Osteocyte (in vitro differentiated cells): ENCODE measurements at regions not wholly inside any gene's neighbourhood (a gene's known extent, or its start where the extent isn't known, plus 50 kb on each side); places are given as distances from the start of the nearest gene placed in this dataset.

Experiments used
- DNase-seq: peaks from one replicate; pipeline ENCODE4 v3.0.0; 2021; ENCODE audit warnings: mixed read lengths; ENCODE audit not compliant: unreplicated experiment; ENCODE audit errors: extremely low spot score
- H3K27ac Mint-ChIP-seq: one replicate; pipeline ENCODE4 v1.8.0; 2021; ENCODE audit warnings: mild to moderate bottlenecking, mixed read lengths; ENCODE audit not compliant: unreplicated experiment
- H3K27me3 Mint-ChIP-seq: one replicate; pipeline ENCODE4 v1.8.0; 2021; ENCODE audit warnings: mixed read lengths; ENCODE audit not compliant: unreplicated experiment
- H3K36me3 Mint-ChIP-seq: one replicate; pipeline ENCODE4 v1.8.0; 2021; ENCODE audit warnings: mixed read lengths; ENCODE audit not compliant: unreplicated experiment
- H3K4me1 Mint-ChIP-seq: one replicate; pipeline ENCODE4 v1.8.0; 2021; ENCODE audit warnings: mixed read lengths; ENCODE audit not compliant: unreplicated experiment
- H3K4me3 Mint-ChIP-seq: one replicate; pipeline ENCODE4 v1.8.0; 2021; ENCODE audit warnings: mild to moderate bottlenecking, moderate library complexity, mixed read lengths; ENCODE audit not compliant: unreplicated experiment
- H3K9me3 Mint-ChIP-seq: one replicate; pipeline ENCODE4 v1.8.0; 2021; ENCODE audit warnings: mixed read lengths; ENCODE audit not compliant: unreplicated experiment
- TF ChIP-seq, protein P1 (sequence below): fragments of 200-600 bp; sonication (generic); IDR thresholded peaks from 2 replicates; pipeline ENCODE4 v1.5.0; 2021; ENCODE audit warnings: antibody characterized with exemption, mild to moderate bottlenecking, moderate library complexity

DNA sequence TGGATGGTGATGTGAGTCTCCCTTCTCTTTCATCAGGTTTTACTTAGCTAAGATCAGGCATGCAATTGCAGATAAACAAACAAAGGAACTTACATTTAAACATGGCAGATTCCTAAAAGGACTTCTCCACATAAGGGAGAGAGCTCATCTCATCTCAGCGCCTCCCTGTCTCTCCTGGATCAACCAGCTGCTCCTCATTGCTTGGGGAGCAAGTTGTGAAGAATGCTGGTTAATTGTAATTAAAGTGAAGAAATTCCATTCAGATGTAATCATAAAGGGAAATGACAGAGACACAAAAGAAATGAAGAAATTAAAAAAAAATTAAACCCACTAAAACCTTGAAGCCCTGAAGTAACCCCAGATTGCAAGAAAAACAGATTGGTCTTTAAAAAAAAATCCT lies 104.4 kb upstream of the DIO2 start:
- H3K27me3 Mint-ChIP-seq: no peaks in the 10 kb centered on the region
- DNase-seq: no peak
- TF ChIP-seq, protein P1, sequence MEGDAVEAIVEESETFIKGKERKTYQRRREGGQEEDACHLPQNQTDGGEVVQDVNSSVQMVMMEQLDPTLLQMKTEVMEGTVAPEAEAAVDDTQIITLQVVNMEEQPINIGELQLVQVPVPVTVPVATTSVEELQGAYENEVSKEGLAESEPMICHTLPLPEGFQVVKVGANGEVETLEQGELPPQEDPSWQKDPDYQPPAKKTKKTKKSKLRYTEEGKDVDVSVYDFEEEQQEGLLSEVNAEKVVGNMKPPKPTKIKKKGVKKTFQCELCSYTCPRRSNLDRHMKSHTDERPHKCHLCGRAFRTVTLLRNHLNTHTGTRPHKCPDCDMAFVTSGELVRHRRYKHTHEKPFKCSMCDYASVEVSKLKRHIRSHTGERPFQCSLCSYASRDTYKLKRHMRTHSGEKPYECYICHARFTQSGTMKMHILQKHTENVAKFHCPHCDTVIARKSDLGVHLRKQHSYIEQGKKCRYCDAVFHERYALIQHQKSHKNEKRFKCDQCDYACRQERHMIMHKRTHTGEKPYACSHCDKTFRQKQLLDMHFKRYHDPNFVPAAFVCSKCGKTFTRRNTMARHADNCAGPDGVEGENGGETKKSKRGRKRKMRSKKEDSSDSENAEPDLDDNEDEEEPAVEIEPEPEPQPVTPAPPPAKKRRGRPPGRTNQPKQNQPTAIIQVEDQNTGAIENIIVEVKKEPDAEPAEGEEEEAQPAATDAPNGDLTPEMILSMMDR: no peak
- no peak overlapping the region for H3K4me3 Mint-ChIP-seq
- H3K4me1 Mint-ChIP-seq: peaks cover 68% of the 10 kb centered on the region
- peaks cover 7% of the 10 kb centered on the region for H3K9me3 Mint-ChIP-seq
- H3K27ac Mint-ChIP-seq: peak overlapping the region; percentile 87
- peaks cover 13% of the 10 kb centered on the region for H3K36me3 Mint-ChIP-seq

GRCh38 chr14:80313806-80314205 lies 102.5 kb upstream of the DIO2 start:
- H3K27ac Mint-ChIP-seq: peak overlapping the region; percentile 98
- no peaks in the 10 kb centered on the region for H3K27me3 Mint-ChIP-seq
- peaks cover 12% of the 10 kb centered on the region for H3K36me3 Mint-ChIP-seq
- H3K9me3 Mint-ChIP-seq: peaks cover 10% of the 10 kb centered on the region
- peaks cover 73% of the 10 kb centered on the region for H3K4me1 Mint-ChIP-seq
- H3K4me3 Mint-ChIP-seq: peak overlapping the region; percentile 36
- DNase-seq: no peak
- TF ChIP-seq, protein P1: no peak

- no peak for DNase-seq
- TF ChIP-seq, protein P1: no peak
- Mint-ChIP-seq H3K4me1 (peaks cover 55% of the 10 kb centered on the region), H3K36me3 (peaks cover 20% of the 10 kb centered on the region), H3K9me3 (peaks cover 19% of the 10 kb centered on the region), H3K27ac (peak overlapping the region; percentile 75), H3K27me3 (no peaks in the 10 kb centered on the region), H3K4me3 (no peak overlapping the region)
These were observed 99.8 kb upstream of the DIO2 start for GRCh38 chr14:80310938-80311750.

DNA sequence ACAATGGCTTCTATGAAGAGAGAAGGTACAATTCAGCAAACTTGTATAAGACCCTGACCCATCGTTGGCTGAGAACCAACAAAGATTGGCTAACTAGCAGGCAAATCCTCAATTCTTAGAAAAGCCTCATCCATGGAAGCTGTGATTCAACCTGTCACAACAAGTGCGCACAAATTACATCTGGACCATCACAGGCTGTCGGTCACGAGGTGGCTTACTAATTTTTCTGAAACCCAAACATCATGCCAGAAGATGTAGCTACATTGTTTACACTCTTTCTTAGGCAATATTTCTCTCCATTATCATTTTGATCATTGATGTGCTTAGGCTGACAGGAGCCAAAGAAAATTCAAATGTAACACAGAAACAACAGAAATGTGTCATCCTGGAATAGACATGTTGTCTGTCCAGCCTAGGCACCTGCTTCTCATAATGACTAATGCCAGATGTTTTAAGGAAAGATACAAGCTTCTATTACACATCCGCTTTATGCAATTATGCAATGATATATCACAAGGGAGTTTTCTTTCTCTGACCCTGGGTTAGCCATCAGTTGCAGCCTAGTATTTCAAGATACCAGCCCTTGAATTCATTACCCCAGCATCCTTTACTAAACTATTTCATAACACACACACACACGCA lies 92.9 kb upstream of the DIO2 start:
- Mint-ChIP-seq H3K36me3 (peaks cover 14% of the 10 kb centered on the region), H3K4me1 (peaks cover 8% of the 10 kb centered on the region), H3K4me3 (no peak overlapping the region), H3K9me3 (peaks cover 28% of the 10 kb centered on the region), H3K27me3 (no peaks in the 10 kb centered on the region), H3K27ac (no peak overlapping the region)
- DNase-seq: no peak
- TF ChIP-seq, protein P1: no peak

- no peak overlapping the region for H3K27ac Mint-ChIP-seq
- H3K27me3 Mint-ChIP-seq: no peaks in the 10 kb centered on the region
- no peak overlapping the region for H3K4me3 Mint-ChIP-seq
- H3K36me3 Mint-ChIP-seq: peaks cover 8% of the 10 kb centered on the region
- H3K4me1 Mint-ChIP-seq: peaks cover 9% of the 10 kb centered on the region
- TF ChIP-seq, protein P1: no peak
- DNase-seq: no peak
- peaks cover 27% of the 10 kb centered on the region for H3K9me3 Mint-ChIP-seq
These were observed 89.0 kb upstream of the DIO2 start for GRCh38 chr14:80300351-80300750.
